ENCODE measurements at regions not wholly inside any gene's neighbourhood (a gene's known extent, or its start where the extent isn't known, plus 50 kb on each side); places are given as distances from the start of the nearest gene placed in this dataset.

DNA sequence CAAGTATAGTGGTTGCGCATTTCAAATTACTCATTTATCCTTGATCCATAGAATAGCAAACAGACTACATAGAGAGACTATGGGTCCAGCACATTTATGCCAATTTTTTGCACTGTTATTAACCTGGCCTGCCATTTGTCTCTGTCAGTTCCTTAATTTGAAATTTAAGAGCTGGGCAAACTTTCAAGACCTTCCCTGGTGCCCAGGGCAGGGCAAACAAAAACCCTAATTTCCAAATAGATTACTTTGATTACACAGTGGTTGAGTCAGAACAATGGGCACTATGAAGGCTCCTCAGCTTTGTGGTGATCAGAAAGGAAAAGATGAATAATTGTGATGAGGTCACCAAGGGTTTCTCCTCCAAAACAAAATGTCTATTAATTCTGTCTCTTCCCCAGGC is 80.6 kb downstream of the TNFSF18 start:
- H2AK5ac ChIP-seq (ENCODE audit: insufficient read length, low read length): no peak overlapping the region
- no peak overlapping the region for H3K4me2 ChIP-seq (ENCODE audit: insufficient read depth, insufficient read length, low read length)
- H3K56ac ChIP-seq (ENCODE audit: insufficient read length, low read depth, low read length): no peak overlapping the region
- no peak overlapping the region for H3K27ac Mint-ChIP-seq
- no peak overlapping the region for H4K5ac ChIP-seq (ENCODE audit: insufficient read length, low read depth, low read length)
- no peak overlapping the region for H4K8ac ChIP-seq (replicated peaks; ENCODE audit: insufficient read length, low read depth, low read length)
- no peak overlapping the region for H3K14ac ChIP-seq (ENCODE audit: insufficient read depth, low read length)
- no peak overlapping the region for H3K27ac ChIP-seq (ENCODE audit: insufficient read length, low read depth, low read length)
- no peak overlapping the region for H3T11ph ChIP-seq (ENCODE audit: low read length)
- no peaks in the 10 kb centered on the region for H3K9me3 ChIP-seq (ENCODE audit: control insufficient read depth, low read depth, low read length)
- no peaks in the 10 kb centered on the region for H3K79me1 ChIP-seq (ENCODE audit: insufficient read depth, low read depth, low read length, poor library complexity, severe bottlenecking)
- H3K79me2 ChIP-seq (ENCODE audit: insufficient read depth, low read length): no peaks in the 10 kb centered on the region; the same call in 1 of the 2 replicates
- no peak overlapping the region for H2BK5ac ChIP-seq (ENCODE audit: insufficient read length, low read length)
- H3K9ac ChIP-seq (ENCODE audit: extremely low read depth, insufficient read length, low read length): no peak overlapping the region
- no peaks in the 10 kb centered on the region for H3K4me1 ChIP-seq (ENCODE audit: insufficient read depth, low read length)
- no peak overlapping the region for H2BK20ac ChIP-seq (ENCODE audit: low read depth, low read length, poor library complexity, severe bottlenecking)
- H4K20me1 ChIP-seq (ENCODE audit: control insufficient read depth, insufficient read depth, insufficient read length): no peaks in the 10 kb centered on the region
- peaks cover 0 to 4% of the 10 kb centered on the region in 2 experiments; a peak in 2 of 4 replicates for H3K4me1 Mint-ChIP-seq
- no peak overlapping the region for H3K23ac ChIP-seq (ENCODE audit: insufficient read length, low read depth, low read length)
- no peaks in the 10 kb centered on the region for H3K27me3 Mint-ChIP-seq (ENCODE audit: low read depth)
- no peaks in the 10 kb centered on the region for H3K23me2 ChIP-seq (ENCODE audit: insufficient read length, low read depth, low read length, poor library complexity, severe bottlenecking)
- H3K9me3 Mint-ChIP-seq: no peaks in the 10 kb centered on the region
- DNase-seq: no peak
- TF ChIP-seq, protein P1, sequence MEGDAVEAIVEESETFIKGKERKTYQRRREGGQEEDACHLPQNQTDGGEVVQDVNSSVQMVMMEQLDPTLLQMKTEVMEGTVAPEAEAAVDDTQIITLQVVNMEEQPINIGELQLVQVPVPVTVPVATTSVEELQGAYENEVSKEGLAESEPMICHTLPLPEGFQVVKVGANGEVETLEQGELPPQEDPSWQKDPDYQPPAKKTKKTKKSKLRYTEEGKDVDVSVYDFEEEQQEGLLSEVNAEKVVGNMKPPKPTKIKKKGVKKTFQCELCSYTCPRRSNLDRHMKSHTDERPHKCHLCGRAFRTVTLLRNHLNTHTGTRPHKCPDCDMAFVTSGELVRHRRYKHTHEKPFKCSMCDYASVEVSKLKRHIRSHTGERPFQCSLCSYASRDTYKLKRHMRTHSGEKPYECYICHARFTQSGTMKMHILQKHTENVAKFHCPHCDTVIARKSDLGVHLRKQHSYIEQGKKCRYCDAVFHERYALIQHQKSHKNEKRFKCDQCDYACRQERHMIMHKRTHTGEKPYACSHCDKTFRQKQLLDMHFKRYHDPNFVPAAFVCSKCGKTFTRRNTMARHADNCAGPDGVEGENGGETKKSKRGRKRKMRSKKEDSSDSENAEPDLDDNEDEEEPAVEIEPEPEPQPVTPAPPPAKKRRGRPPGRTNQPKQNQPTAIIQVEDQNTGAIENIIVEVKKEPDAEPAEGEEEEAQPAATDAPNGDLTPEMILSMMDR (conservative IDR thresholded peaks at IDR 0.05): no peak
- no peaks in the 10 kb centered on the region for H3K36me3 Mint-ChIP-seq (ENCODE audit: insufficient read depth in 1 of 3, low read depth in 3 of 3)
- H3K4me3 Mint-ChIP-seq: no peak overlapping the region
- no peak overlapping the region for H3K18ac ChIP-seq (ENCODE audit: insufficient read length, low read depth, low read length)
- no peak overlapping the region for H4K91ac ChIP-seq (ENCODE audit: insufficient read length, low read depth, low read length)
- H2BK15ac ChIP-seq (ENCODE audit: low read depth, low read length): no peak overlapping the region
- no CpG with 5 or more reads among the region's 1 CpG for WGBS (ENCODE audit: extremely low coverage, insufficient read length, low lambda C conversion rate)
- H2AFZ ChIP-seq (ENCODE audit: low read length): no peak overlapping the region
- no peak overlapping the region for H2BK12ac ChIP-seq (ENCODE audit: insufficient read length, low read depth, low read length)
- H3K27me3 ChIP-seq (ENCODE audit: insufficient read depth, low read length): no peaks in the 10 kb centered on the region
- no peak overlapping the region for H3K4ac ChIP-seq (ENCODE audit: low read depth, low read length)
- no peak overlapping the region for H2BK120ac ChIP-seq (ENCODE audit: low read depth, low read length, poor library complexity, severe bottlenecking)

Measured in H9 (cell line).